DMS153 (cell line): ENCODE measurements at regions not wholly inside any gene's neighbourhood (a gene's known extent, or its start where the extent isn't known, plus 50 kb on each side); places are given as distances from the start of the nearest gene placed in this dataset.
"Not testable (repeated sequence)": the region's sequence is repeated elsewhere in the genome, so short reads cannot be mapped to it uniquely, and the experiment has no call there.

Source experiments
- DNase-seq: peaks from one replicate; lab custom pipeline; 2025; lab: John Stamatoyannopoulos, UW

DNA sequence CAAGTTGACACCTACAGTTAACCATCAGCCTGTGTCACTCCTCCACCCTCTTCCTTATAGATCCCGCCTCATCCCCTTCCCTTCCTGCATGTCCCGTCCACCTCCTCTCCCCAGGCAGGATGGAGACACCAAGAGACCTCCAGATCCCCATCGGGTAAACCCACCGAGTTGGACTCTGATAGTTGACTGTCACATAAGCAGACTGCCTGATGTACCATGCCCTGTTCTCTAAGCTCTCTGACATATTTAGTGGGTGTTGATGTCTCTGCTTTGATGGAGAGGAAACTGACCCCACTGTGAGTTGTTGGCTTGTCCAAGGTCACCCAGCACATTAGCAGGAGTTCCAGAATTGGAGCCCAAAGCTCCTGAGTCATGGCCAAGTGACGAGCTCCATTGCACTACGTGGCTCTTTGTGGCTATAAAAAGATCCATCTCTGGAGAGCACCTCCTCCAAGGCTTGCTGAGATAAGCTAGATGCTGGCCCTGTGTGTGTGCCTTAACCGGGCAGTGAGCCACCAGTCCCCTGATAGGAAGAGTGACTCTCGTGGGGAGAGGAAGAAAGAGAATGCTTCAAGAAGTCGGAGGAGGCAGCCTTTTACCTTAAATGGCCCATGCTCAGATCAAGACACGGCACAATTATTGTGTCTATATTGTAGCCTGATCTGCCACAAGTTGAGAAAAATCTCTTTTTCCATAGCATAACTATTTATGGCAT is 236.0 kb upstream of the ECI2 start:
- DNase-seq, result no peak

DNA sequence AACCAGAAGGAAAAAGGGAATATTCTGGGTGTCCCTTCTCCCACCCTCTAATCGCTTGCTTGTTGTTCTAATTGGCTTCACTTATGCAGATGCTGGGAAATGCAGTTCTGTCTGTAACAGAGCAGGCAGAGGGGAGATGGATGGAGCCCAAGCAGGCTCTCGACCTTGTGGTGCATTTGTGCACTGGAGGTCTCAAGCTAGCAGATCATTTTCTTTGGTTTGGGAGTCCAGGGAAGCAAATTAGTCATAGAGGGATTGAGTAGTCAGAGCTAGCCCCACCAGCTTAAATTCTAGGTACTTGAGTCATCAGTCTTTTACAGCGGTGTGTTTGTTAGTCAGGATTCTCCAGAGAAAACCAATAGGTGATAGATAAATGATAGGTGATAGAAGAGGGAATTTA is 234.7 kb upstream of the ECI2 start:
- no peak for DNase-seq

DNA sequence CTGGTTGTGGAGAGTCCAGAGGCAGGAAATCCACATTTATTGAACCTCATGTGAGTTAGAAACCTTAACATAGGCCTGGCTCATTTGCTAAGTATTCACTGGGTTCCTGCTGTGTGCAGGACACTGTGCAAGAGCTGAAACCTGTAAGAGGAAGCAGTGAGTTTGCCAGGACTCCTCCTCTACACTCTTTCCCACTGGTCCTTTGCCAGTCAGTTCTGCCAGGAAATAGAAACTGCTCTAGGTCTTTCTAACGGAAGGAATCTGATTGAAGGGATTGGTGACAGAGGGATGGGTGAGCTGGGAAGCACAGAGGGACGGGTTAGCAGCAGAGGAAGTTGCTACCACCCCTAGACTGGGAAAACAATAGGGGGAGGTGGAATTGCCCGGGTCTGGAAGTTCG is 234.2 kb upstream of the ECI2 start:
- no peak for DNase-seq

DNA sequence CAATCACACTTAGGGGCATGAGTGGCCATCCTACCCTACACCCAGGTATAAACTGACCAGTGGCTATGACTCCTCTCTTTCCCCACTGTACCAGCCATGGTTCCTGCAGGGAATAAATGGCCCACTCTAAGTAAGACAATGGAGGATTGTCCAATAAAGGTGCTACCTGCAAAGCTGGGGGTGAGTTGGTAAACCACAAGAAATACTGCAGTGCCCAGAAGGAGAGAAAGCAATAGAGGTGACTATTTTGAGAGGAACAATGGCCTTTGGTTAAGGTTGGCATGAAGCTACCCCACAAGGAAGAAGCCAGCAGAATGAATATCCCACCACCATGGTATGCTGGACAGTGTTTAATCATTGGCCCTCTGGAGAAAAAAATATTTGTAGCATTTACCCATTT is 233.3 kb upstream of the ECI2 start:
- DNase-seq, result no peak

DNA sequence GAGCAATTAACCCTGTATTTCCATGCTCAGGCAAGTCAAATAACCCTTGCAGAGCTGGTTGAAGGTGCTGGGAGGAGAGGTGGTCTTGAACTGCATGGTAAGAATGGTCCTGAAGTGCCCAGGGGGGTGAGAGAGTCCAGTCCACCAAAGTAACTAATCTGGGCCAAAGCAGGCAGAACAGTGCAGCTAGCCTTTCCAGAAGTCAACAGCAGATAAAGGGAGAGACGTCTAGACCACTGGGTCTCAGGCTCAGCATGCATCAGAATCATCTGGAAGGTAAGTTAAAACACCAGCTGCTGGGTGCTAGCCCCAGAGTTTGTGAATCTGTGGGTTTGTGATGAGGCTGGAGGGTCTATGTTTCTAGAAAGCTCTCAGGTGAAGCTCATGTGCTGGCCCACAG is 232.3 kb upstream of the ECI2 start:
- no peak for DNase-seq

DNA sequence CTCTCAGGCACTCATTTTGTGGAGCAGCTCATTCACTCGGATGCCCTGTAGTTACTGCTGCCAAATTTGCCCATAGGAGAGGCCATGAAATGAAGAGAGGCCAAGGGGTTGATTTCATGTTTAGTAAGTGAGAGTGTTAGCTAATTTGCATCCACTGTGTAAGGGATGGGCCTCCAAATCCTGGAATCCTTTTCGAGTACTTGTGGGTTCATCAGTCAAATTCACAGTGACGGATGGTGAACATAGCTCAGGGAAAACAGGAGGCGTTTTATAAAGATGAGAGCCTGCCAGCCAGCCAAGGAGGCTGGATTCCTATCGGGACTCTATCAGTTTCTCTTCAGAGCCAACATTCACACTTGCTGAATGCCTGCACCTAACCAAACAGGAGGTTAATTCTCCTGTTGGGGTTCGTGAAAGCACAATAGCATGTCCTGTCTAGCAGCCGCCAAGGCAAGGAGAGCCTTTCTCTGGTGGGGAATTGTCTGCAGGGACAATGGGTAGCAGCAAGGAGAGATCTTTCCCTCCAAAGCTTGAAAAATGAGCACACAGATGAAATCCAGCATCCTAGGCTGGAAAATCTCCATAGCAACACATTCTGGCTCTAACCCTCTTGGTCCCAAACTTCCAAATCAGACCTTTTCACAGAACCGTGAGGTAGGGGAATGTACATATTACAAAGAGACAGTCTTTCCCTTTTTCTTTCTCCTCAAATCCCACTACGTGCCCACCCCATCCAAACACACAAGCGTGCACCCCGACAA is 231.4 kb upstream of the ECI2 start:
- no peak for DNase-seq

DNA sequence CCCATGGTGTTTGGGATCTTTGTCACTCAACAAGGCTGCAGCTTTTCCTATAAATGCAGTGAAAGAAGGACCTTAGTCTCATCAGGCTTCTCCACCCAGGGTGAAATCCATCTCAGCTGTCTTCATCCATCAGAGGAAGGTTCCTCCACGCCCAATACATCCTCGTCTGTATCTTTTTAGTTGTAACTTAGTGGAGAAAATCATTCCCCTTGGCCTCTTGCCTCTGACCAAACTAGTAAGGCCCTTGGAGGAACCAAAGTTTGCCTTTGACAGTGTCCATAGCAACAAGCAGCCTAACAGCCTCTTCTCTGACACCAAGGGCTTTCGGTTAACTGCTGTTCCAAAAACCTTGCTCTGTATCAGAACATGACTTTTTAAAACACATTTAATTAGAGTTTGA is 230.3 kb upstream of the ECI2 start:
- DNase-seq, result no peak

DNA sequence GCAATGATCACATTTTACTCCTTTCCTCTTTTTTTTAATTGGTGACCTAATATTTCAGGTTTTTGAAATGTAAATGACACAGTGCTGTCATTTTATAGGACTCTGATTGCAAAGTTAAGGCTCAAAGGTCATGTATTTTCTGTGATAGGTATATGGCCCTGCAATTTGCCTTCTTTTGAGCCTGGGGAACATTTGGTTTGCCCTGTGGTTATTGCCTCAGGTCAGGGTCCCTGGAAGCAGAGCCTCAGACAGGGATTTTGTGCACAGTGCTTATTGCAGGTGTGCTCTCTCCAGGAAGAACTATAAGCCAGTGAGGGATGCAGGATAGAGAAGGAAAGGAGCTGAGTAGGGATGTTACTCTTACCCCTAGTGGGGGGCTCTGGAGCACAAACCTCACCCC is 229.3 kb upstream of the ECI2 start:
- no peak for DNase-seq

DNA sequence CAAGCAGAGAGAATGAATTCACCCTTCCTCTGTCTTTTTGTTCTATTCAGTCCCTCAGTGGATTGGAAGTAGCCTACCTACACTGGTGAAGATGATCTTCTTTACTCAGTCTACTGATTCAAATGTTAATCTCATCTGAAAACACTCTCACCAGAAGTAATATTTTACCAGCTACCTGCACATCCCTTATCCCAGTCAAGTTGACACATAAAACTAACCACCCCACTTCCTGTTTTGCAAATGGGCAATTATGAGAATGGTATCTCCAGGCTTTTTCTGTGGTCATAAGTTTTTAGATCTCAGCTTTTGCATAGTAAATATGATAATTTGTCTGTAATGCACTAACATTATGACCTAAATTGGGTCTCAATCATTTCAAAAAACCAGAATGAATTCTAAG is 228.8 kb upstream of the ECI2 start:
- no peak for DNase-seq

DNA sequence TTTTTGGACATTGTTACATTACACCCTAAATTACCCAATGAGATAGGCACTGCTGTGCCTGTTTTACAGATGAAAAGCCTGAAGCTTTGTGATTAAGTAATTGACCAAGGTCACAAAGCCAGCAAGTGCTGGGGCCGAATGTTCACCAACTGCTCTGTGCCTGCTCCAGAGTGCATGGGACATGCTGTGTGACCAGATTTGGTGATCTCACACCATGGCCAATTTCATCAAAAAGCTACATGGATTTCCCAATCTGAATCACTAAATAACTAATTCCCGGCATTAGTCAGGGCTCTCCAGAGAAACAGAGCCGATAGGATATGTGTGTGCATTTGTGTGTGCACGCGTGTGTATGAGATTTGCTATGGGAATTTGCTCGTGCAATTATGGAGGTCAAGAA is 228.3 kb upstream of the ECI2 start:
- DNase-seq, result no peak

DNA sequence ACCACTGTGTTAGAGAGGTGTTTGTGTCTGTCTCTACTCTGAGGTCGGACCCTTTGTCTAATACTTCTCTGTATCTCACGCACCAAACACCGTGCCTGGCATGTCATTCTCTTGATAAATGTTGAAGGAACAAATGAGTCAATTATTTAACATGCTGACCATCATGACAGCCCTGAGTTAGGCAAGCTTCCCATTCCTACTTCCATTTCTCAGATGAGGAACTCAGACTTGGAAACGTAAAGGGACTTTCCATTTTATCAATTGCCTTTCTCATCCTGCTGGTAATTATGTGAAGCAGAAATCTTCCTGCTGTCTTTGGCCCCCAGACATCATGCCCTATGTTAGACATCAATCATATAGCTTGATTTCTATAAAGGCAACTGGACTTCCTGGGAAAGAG is 227.0 kb upstream of the ECI2 start:
- no peak for DNase-seq

DNA sequence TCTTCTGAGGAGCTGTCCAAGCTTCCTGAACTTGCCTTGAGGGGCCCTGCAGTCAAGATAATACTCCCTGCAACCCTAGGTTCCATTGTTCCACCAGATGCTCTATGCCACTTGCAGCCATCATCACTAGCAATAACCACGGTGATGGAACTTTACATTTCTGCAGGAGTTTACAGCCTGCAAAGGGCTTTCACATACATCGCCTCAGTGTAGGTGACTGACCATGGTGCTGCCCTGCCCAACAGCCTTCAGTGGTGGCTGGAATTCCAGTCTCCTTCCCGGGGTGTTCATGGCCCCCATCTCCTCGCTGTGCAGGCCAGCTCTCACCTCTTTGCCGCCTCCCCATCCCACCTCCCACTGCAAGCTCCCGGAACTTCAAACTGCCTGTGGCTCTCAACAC is 225.5 kb upstream of the ECI2 start:
- DNase-seq, result no peak

DNA sequence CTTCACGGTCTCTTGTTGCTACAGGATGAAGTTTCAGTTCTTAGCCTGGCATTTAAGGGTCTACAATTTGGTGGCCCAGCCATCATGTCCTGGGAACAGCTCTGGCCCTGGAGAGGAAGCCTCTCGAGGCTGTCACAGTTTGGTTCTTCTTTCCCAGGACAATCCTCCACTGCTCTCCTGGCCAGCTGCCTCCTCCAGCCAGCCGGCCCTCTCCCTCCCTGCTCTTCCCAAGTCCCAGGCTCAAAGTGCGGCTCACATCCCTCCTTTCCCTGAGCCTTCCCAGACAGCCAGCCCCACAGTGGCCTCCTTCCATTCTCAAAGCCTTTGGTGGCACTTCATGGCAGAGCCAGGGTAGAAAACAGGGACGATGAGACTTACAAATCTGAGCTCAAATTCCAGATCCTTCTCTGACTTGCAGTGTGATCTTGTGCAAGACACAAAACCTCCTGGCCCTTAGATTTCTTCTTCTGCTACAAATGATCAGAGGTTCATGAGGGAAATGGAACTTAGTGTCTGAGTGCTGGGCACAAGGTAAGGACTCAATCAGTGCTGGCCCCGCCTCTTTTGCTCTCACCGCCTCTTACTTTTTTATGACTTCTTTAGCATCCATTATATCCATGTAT is 223.8 kb upstream of the ECI2 start:
- no peak for DNase-seq

DNA sequence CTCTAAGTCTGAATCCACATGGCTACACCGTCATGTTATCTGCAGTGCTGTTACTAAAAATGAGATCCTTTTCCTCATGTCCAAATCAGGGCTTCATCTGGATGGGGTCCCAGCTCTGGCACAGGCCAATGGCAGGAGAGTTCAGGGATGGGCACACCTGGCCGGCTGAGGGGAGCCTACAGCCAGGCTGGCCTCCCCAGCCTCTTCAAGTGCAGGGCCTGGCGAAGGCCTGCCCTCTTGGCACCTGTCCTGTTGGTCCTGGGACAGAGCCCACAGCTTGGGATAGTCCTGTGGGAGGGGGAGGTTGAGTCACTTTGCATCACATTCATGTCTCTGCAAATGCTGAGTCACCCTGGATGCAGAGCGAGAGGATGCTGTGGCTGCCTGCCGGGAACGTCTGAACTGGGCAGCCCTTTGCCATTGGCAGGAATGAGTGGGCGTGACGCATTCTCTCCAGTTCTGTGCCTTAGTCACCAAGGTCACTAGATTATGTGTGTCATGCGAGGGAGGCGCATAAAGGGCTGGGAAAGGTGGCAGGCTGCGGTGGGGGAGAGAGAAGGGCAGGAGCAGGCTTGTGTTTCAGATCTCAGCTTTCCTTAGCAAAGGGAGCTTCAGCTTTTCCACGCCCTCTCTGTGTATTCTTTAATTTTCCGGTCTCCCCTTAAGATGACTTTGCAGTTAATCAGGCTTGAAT is 223.2 kb upstream of the ECI2 start:
- DNase-seq, result peak; percentile 25

DNA sequence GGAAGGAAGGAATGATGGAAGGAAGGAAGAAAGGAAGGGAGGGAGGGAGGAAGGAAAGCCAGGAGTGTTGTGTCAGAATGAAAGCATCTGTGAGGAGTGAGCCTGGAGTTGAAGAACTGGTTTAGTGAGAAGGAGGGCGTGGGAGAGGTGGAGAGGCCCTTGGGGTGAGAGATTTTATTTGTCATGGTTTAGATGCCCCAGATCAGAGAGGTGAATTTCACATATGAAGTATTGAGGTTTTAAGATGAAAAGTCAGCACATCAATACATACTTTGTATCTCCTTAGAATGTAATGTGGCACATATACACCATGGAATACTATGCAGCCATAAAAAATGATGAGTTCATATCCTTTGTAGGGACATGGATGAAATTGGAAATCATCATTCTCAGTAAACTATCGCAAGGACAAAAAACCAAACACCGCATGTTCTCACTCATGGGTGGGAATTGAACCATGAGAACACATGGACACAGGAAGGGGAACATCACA is 222.3 kb upstream of the ECI2 start:
- not testable (repeated sequence) for DNase-seq

DNA sequence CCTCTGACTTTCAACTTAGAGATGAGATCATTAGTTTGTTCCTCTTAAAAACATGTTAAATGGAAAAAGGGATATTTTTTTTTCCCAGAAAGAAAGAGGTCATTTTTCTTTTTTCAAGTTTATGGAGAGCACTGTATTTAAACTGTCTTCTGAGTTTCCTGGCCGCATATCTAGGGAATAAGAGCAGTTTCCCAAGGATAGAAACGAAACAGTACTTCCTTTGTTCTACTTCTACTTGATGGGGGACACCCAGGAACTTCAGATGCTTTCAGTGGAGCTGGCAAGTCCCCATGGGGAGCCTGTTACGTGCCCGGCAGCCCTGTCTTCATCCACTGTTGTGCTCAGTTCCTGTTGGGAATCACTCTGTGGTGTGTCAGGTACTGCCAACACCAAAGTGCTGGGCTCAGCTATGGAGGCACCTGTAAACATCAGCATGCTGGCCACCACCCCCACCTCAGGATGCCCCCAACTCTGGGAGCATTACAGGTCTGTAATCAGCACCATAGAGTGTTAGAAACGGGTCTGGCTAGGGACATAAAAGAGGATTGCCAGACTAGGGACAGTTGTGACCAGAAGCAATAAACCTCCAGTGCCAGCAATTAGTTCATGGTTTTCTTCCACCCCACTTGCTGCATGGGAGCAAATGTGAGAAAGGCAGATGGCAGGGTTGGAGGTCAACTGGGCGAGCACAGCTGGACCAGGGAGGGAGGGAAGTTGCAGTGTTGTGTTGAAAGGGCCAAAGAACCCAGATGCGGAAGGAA is 221.7 kb upstream of the ECI2 start:
- no peak for DNase-seq

DNA sequence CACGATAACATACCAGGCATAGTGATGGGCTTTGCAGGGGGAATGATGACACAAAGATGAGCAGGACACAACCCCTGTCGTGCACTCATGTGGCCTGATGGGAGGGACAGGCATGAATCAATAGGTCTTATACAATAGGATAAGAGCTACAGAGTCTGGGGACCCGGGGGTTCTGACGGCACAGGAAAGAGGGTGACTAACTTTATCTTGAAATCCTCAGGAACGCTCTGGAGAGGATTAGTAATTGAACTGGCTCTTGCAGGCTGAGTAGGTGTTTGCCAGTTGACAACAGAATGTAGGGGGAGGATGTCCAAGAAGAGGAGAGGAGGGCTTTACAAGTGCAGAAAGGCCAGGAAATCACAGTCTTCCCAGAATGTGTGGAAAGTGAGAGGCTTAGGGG is 219.9 kb upstream of the ECI2 start:
- DNase-seq, result no peak

DNA sequence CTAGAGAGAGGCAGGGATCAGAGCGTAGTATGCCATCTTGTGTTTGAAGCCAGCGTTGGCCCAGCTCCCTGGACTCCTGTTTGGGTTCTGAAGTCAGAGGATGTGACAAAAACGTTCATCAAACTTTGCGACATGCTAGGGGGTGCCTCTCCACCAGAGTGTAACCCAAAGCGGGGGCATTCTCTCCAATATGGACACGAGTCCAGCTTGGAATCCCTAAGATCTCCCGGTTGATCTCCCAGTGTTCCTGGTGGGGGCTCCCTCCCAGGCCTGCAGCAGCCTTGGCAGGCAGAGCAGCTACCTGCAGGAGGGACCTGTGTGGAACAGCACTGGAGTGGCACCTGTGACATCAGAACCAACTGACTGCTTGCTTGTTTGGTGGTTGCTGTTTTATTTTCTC is 218.8 kb upstream of the ECI2 start:
- no peak for DNase-seq

DNA sequence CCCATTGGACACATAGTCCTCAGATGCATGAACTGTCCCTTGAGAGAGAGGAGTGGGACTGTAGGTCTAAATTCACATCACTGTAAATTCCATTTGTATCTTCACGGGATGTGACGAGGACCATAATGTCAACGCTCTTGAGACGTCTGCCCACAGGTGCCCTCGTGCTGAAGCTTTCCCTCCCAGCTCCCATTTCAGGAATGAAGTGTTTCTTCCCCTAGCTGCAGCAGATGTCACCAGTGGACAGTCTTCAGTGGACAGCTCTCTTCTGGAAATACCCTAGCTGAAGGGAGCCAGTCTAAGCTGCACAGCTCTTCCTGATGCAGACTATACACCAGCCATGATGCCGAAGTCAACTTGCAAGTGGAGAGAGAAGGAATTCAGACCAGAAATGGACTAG is 217.4 kb upstream of the ECI2 start:
- DNase-seq, result no peak

DNA sequence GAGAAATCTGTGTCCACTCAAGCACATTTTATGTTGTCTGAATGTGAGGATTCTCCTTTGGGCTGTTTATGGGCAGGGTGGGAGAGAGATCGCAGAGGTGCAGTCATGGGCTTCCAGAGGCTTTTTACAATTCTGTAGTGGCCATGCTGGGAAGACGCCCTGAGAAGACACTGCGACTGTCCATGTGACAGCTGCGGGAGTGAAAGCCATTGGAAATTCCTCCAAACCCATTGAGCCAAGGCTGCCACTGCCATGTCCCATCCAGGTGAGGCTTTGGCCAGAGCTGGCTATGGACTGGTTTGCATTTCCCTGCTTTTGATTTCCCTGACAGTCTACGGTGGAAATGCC is 216.9 kb upstream of the ECI2 start:
- DNase-seq, result no peak

DNA sequence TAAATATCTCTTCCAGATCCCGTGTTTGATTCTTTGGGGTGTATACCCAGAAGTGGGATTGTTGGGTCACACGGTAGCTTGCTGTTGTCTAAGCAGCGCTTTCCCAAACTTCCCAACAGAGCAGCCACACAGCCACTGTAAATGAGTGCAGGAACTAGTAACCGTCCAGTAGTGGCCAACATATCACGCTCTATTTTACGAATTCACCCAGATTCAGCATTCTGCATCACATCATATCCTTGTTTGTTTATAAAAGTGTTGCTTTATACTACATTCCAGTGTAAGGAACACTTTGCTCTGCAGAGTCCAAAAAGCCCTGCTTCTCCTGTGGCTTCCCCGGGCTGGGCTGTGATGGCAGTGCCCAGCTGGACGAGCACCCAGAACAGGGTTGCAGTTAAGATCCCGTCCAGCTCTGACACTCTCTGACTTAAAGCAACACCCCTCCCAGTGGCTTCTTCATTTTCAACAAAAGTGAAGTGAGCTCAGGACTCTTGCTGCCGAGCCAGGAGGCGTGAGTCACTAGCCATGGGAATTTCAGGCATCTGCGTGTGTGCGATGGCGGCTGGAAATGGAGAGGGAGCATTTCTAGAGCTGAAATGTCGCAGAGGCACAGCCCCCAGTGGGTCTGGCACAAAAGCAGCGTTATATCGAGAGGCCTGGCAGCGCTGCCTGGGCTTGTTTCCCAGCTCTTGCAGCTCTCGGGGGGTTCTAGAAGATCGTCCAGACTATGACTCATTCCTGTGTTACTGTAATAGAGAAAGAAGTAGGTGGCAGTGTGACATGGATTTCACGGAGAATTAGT is 216.3 kb upstream of the ECI2 start:
- no peak for DNase-seq
